Esophagus muscularis mucosa (tissue), 4 donors: ENCODE measurements at regions not wholly inside any gene's neighbourhood (a gene's known extent, or its start where the extent isn't known, plus 50 kb on each side); places are given as distances from the start of the nearest gene placed in this dataset.

Experiments
- DNase-seq: peaks from one replicate; pipeline ENCODE4 v3.0.0-alpha.2; 2017; ENCODE audit errors: extremely low spot score
- H3K27ac ChIP-seq, 4 donors: fragments of 200-600 bp; sonication (generic); replicated peaks in 1 of 4; 1 replicate in 3 of 4; 2 replicates in 1 of 4; pipeline ENCODE4 v1.5.1; 2016 to 2019; ENCODE audit warnings: mild to moderate bottlenecking in 1 of 4
- H3K27me3 ChIP-seq, 4 donors: fragments of 200-600 bp; sonication (generic); one replicate each; pipeline versions ENCODE4 v1.5.1 to v1.6.0; 2016 to 2019
- H3K36me3 ChIP-seq, 4 donors: fragments of 200-600 bp; sonication (generic); one replicate each; pipeline ENCODE4 v1.5.1; 2016 to 2019
- H3K4me1 ChIP-seq, 4 donors: fragments of 200-600 bp; sonication (generic); one replicate each; pipeline ENCODE4 v1.5.1; 2016 to 2019
- H3K4me3 ChIP-seq, 4 donors: fragments of 200-600 bp; sonication (generic); 1 replicate in 2 of 4; 2 replicates in 2 of 4; pipeline ENCODE4 v1.5.1; 2016 to 2019; ENCODE audit warnings: mild to moderate bottlenecking in 4 of 4, moderate library complexity in 1 of 4
- H3K9me3 ChIP-seq, 4 donors: fragments of 200-600 bp; sonication (generic); 1 replicate in 3 of 4; 2 replicates in 1 of 4; pipeline ENCODE4 v1.5.1; 2016 to 2019
- EP300 ChIP-seq: sonication (generic); formaldehyde crosslinking; IDR thresholded peaks from one replicate; pipeline ENCODE4 v1.6.1; 2017; ENCODE audit warnings: antibody characterized with exemption
- POLR2A ChIP-seq: fragments of 450-650 bp; IDR thresholded peaks from one replicate; pipeline ENCODE4 v1.6.1; 2017; ENCODE audit warnings: antibody characterized with exemption, moderate library complexity, mild to moderate bottlenecking, low read depth
- POLR2AphosphoS5 ChIP-seq, 2 donors: sonication (generic); formaldehyde crosslinking; IDR thresholded peaks; one replicate each; pipeline ENCODE4 v1.6.1; 2017; ENCODE audit warnings: antibody characterized with exemption in 2 of 2
- WGBS: methylation state at CpG from one replicate; pipeline ENCODE4 v1.1.5; 2018; 5-methylcytosine and 5-hydroxymethylcytosine counted together
- intact Hi-C: fragments of 100-400 bp; cut with DNase I; formaldehyde crosslinking; loops from one replicate; pipeline ENCODE4 v1.15.1; 2023
- TF ChIP-seq, protein P1 (sequence below), 3 experiments: fragments of 200-600 bp in 2 of 3; fragments of 450-650 bp in 1 of 3; sonication (generic) in 2 of 3; IDR thresholded peaks; one replicate each; pipeline ENCODE4 v1.5.1; 2017 to 2019; ENCODE audit warnings: antibody characterized with exemption in 3 of 3, mild to moderate bottlenecking in 2 of 3, moderate library complexity in 1 of 3

DNA sequence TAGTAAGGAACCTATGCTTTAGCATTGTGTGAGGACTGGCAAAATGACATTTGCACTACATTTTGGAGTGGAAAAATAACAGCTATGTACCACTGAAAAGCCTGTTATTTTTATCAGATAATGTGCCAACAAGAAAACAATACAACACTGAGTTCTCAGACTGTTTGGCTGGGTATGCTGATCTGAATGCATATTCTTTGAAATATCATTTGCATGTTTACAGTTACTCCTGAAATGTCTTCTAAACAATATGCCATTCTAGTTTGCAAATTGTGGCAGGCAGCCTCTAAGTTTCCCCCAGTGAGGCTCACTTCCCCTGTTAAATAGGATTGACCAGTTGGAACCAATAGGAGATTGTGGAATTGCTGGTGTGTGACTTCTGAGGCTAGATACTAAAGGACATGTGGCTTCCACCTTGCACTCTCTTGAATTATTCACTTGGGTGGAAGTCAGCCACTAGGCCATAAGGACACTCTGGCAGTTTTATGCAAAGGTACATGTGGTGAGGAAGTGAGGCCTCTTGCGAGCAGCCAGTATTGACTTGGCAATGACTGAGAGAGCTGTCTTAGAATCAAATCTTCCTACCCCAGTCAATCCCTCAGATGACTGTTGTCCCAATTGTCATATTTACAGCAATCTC is 250.4 kb upstream of the PCSK5 start:
- no peaks in the 10 kb centered on the region for H3K27me3 ChIP-seq
- 88% methylated on average over 1 of the region's 1 CpG for WGBS

DNA sequence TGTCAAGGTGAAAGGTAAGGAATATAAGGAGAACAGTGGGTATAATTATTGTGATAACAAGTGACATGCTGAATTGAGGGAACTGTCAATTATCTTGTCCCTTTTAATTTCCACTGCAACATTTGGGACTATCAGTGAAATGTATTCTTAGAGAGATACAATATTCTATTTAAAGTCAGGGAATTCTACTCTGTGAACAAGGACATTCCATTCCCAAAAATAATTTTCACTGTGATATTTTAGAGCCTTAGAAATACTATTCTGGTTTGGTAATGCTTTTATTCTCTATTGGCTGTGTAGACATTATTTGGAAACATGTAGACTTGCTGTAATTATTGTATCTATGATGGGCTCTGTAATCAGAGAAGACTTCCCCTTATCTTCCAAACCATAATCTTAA is 248.0 kb upstream of the PCSK5 start:
- no peak for DNase-seq
- intact Hi-C loops: no loop called here
- no peaks in the 10 kb centered on the region for H3K27me3 ChIP-seq
- TF ChIP-seq, protein P1, sequence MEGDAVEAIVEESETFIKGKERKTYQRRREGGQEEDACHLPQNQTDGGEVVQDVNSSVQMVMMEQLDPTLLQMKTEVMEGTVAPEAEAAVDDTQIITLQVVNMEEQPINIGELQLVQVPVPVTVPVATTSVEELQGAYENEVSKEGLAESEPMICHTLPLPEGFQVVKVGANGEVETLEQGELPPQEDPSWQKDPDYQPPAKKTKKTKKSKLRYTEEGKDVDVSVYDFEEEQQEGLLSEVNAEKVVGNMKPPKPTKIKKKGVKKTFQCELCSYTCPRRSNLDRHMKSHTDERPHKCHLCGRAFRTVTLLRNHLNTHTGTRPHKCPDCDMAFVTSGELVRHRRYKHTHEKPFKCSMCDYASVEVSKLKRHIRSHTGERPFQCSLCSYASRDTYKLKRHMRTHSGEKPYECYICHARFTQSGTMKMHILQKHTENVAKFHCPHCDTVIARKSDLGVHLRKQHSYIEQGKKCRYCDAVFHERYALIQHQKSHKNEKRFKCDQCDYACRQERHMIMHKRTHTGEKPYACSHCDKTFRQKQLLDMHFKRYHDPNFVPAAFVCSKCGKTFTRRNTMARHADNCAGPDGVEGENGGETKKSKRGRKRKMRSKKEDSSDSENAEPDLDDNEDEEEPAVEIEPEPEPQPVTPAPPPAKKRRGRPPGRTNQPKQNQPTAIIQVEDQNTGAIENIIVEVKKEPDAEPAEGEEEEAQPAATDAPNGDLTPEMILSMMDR (IDR thresholded peaks at IDR 0.05): no peak
- TF ChIP-seq EP300 (no peak), POLR2A (no peak), POLR2AphosphoS5 (IDR thresholded peaks at IDR 0.05) (no peak)
- H3K36me3 ChIP-seq: no peaks in the 10 kb centered on the region
- H3K4me3 ChIP-seq: no peak overlapping the region
- no peaks in the 10 kb centered on the region for H3K9me3 ChIP-seq
- H3K27ac ChIP-seq: no peak overlapping the region
- peaks cover 0 to 7% (median 5%) of the 10 kb centered on the region in 4 donors for H3K4me1 ChIP-seq

More for the DNA sequence above, 250.4 kb upstream of the PCSK5 start:
- peaks cover 4 to 7% (median 5%) of the 10 kb centered on the region in 4 donors for H3K4me1 ChIP-seq
- no peak overlapping the region for H3K4me3 ChIP-seq
- intact Hi-C loops: no loop called here
- no peak for TF ChIP-seq POLR2A
- H3K27ac ChIP-seq: no peak overlapping the region
- H3K9me3 ChIP-seq: no peaks in the 10 kb centered on the region
- no peak for DNase-seq
- no peaks in the 10 kb centered on the region for H3K36me3 ChIP-seq

DNA sequence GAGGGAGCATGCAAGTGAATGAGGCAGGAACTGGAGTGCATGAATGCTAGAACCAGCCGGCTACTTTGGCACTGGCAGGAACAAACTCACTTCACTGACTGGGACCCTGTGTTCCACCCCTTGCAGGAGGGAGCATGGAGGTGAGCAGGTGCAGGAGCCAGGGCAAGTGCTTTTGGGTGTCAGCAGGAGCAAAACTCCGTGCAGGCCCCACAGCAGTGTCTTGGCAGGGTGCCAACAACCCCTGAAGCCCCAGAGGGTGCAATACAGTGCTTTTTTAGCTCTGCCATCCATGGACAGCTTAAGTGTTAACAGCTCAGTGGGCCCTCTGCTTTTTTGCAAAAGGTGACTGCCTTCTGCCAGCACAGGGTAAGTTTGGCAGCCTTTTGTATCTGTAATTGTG is 245.8 kb upstream of the PCSK5 start:
- Histone ChIP-seq H3K36me3 (no peaks in the 10 kb centered on the region), H3K4me3 (no peak overlapping the region), H3K27ac (no peak overlapping the region), H3K9me3 (no peaks in the 10 kb centered on the region), H3K4me1 (peaks cover 0 to 5% (median 0%) of the 10 kb centered on the region in 4 donors), H3K27me3 (no peaks in the 10 kb centered on the region)
- 67% methylated on average over 1 of the region's 2 CpGs for WGBS
- DNase-seq: no peak
- intact Hi-C loops: no loop called here
- TF ChIP-seq, protein P1 (IDR thresholded peaks at IDR 0.05): no peak
- TF ChIP-seq POLR2AphosphoS5 (IDR thresholded peaks at IDR 0.05): no peak
- no peak for TF ChIP-seq POLR2A
- no peak for TF ChIP-seq EP300

DNA sequence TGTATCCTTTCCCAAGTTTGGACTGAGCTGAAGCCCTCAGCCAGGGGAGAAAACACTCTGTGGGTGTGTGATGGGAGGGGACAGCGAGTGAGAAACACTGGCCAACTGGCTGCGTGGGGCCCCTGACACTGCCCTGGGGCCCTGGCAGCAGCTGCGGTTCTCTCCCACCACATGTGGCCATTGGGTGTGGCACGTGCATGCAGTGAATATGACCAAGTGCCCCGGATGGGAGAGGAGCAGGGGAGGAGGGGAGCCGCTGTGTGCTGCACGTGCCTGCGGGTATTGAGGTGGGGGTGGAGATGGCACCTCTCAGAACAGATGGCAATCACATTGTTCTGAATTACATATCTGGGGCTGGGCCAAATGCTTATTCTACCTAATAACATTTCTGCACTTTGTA is 242.4 kb upstream of the PCSK5 start:
- Histone ChIP-seq H3K4me1 (peaks cover 0 to 2% (median 0%) of the 10 kb centered on the region in 4 donors), H3K27ac (no peak overlapping the region), H3K4me3 (no peak overlapping the region), H3K9me3 (no peaks in the 10 kb centered on the region), H3K36me3 (no peaks in the 10 kb centered on the region), H3K27me3 (no peaks in the 10 kb centered on the region)
- intact Hi-C loops: no loop called here
- 93% methylated on average over 8 of the region's 8 CpGs for WGBS
- TF ChIP-seq POLR2AphosphoS5 (IDR thresholded peaks at IDR 0.05) (no peak), EP300 (no peak), POLR2A (no peak)
- TF ChIP-seq, protein P1 (IDR thresholded peaks at IDR 0.05): no peak
- DNase-seq: no peak

DNA sequence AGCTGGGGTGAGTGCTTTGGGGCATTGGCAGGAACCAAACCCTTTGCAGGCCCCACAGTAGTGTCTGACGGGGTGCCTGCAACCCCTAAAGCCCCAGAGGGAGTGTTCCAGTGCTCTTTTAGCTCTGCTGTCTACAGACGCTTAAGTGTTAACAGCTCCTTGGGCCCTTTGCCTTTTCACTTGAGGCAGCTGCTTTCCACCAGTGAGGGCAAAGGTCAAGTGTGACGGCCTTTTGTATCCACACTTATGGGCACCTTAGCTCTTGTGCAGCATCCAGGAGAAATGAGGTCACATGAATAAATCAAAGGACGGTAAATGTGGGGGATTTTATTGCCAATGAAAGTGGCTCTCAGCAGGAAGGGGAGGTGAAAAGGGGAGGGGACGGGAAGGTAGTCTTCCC is 241.4 kb upstream of the PCSK5 start:
- intact Hi-C loops: no loop called here
- no peaks in the 10 kb centered on the region for H3K27me3 ChIP-seq
- DNase-seq: no peak
- WGBS: 79% methylated on average over 5 of the region's 5 CpGs
- no peaks in the 10 kb centered on the region for H3K9me3 ChIP-seq
- no peak overlapping the region for H3K27ac ChIP-seq
- peaks cover 0 to 2% (median 0%) of the 10 kb centered on the region in 4 donors for H3K4me1 ChIP-seq
- no peak overlapping the region for H3K4me3 ChIP-seq
- H3K36me3 ChIP-seq: no peaks in the 10 kb centered on the region
- TF ChIP-seq EP300 (no peak), POLR2AphosphoS5 (IDR thresholded peaks at IDR 0.05) (no peak), POLR2A (no peak)
- TF ChIP-seq, protein P1 (IDR thresholded peaks at IDR 0.05): no peak
